Keratinocyte (primary cell): ENCODE measurements at regions not wholly inside any gene's neighbourhood (a gene's known extent, or its start where the extent isn't known, plus 50 kb on each side); places are given as distances from the start of the nearest gene placed in this dataset.

ENCODE experiments used
- DNase-seq: peaks from one replicate; pipeline ENCODE4 v3.0.0-alpha.2; 2011; ENCODE audit warnings: low read depth, missing footprints, low spot score
- FAIRE-seq: peaks from 2 replicates; lab custom pipeline; 2011; peaks lifted over from hg19 to GRCh38; lab: Jason Lieb, UNC
- H2AFZ ChIP-seq: 2 replicates; pipeline ENCODE4 v1.6.0; 2012; ENCODE audit warnings: low read length, control low read depth, inconsistent platforms; ENCODE audit not compliant: control insufficient read depth
- H3K27ac ChIP-seq: 2 replicates; pipeline ENCODE4 v1.5.1; 2011; ENCODE audit warnings: low read length; ENCODE audit not compliant: control insufficient read depth, insufficient read depth
- H3K27me3 ChIP-seq: 3 replicates; pipeline ENCODE4 v1.6.0; 2011; ENCODE audit warnings: low read length; ENCODE audit not compliant: control insufficient read depth, insufficient read depth; ENCODE audit errors: extremely low read depth
- H3K36me3 ChIP-seq, 2 experiments: 2 replicates in 1 of 2; 3 replicates in 1 of 2; pipeline ENCODE4 v1.5.1; 2011; ENCODE audit warnings: low read length in 2 of 2, mild to moderate bottlenecking in 1 of 2; ENCODE audit not compliant: control insufficient read depth in 2 of 2, insufficient read depth in 2 of 2; ENCODE audit errors: extremely low read depth in 1 of 2
- H3K4me1 ChIP-seq: 3 replicates; pipeline ENCODE4 v1.5.1; 2011; ENCODE audit warnings: low read length; ENCODE audit not compliant: control insufficient read depth, insufficient read depth; ENCODE audit errors: extremely low read depth
- H3K4me2 ChIP-seq: 3 replicates; pipeline ENCODE4 v1.6.0; 2011; ENCODE audit warnings: low read depth, low read length; ENCODE audit not compliant: control insufficient read depth, insufficient read depth; ENCODE audit errors: extremely low read depth
- H3K4me3 ChIP-seq, 3 experiments: fragments of 200-600 bp in 1 of 3; sonication (generic) in 1 of 3; 2 replicates in 2 of 3; 3 replicates in 1 of 3; pipeline ENCODE4 v1.5.1; 2011 to 2016; ENCODE audit warnings: low read length in 3 of 3, mild to moderate bottlenecking in 3 of 3, control low read depth in 2 of 3, inconsistent platforms in 1 of 3, low read depth in 1 of 3, mixed read lengths in 1 of 3, mixed run types in 1 of 3, moderate library complexity in 1 of 3; ENCODE audit not compliant: control insufficient read depth in 2 of 3, insufficient read depth in 2 of 3; ENCODE audit errors: extremely low read depth in 1 of 3
- H3K79me2 ChIP-seq: 2 replicates; pipeline ENCODE4 v1.6.0; 2012; ENCODE audit warnings: low read length; ENCODE audit not compliant: control insufficient read depth, insufficient read depth
- H3K9ac ChIP-seq: 3 replicates; pipeline ENCODE4 v1.6.0; 2011; ENCODE audit warnings: low read length; ENCODE audit not compliant: control insufficient read depth, insufficient read depth; ENCODE audit errors: extremely low read depth
- H3K9me1 ChIP-seq: 3 replicates; pipeline ENCODE4 v1.6.0; 2011; ENCODE audit warnings: low read length; ENCODE audit not compliant: control insufficient read depth, insufficient read depth; ENCODE audit errors: extremely low read depth
- H3K9me3 ChIP-seq: 2 replicates; pipeline ENCODE4 v1.5.1; 2012; ENCODE audit warnings: low read depth, low read length; ENCODE audit not compliant: control insufficient read depth
- H4K20me1 ChIP-seq: 3 replicates; pipeline ENCODE4 v1.6.0; 2011; ENCODE audit warnings: low read length; ENCODE audit not compliant: control insufficient read depth, insufficient read depth; ENCODE audit errors: extremely low read depth
- CTCF ChIP-seq, 3 experiments: IDR thresholded peaks in 1 of 3; conservative IDR thresholded peaks in 1 of 3; optimal IDR thresholded peaks in 1 of 3; 2 replicates in 2 of 3; 3 replicates in 1 of 3; pipeline versions ENCODE3 to v1.5.1; 2011; ENCODE audit warnings: low read length in 3 of 3, mild to moderate bottlenecking in 3 of 3, moderate library complexity in 2 of 3, control low read depth in 1 of 3, inconsistent platforms in 1 of 3; ENCODE audit not compliant: insufficient read depth in 2 of 3; ENCODE audit errors: extremely low read depth in 1 of 3
- EZH2 ChIP-seq: IDR thresholded peaks from one replicate; pipeline ENCODE4 v1.6.1; 2012; ENCODE audit warnings: inconsistent platforms, mild to moderate bottlenecking, low read length, moderate library complexity
- dilution Hi-C: fragments of 300-500 bp; cut with MboI; formaldehyde crosslinking; loops from one replicate; pipeline ENCODE4 v1.7.0; 2020; ENCODE audit warnings: low sequenced_read_pairs; ENCODE audit not compliant: extremely low pct_ligation_motif_present

- Histone ChIP-seq H3K4me1 (no peaks in the 10 kb centered on the region), H3K27ac (no peak overlapping the region), H3K9me1 (no peaks in the 10 kb centered on the region), H3K9ac (no peak overlapping the region), H3K36me3 (no peaks in the 10 kb centered on the region), H3K9me3 (no peaks in the 10 kb centered on the region), H3K4me2 (no peak overlapping the region), H2AFZ (no peak overlapping the region), H4K20me1 (no peaks in the 10 kb centered on the region), H3K27me3 (no peaks in the 10 kb centered on the region), H3K4me3 (no peak overlapping the region), H3K79me2 (no peaks in the 10 kb centered on the region)
- dilution Hi-C loops, result no loop called here
- TF ChIP-seq EZH2 (no peak), CTCF (optimal IDR thresholded peaks at IDR 0.05 in 1 of 3, IDR thresholded peaks at IDR 0.05 in 1 of 3, conservative IDR thresholded peaks at IDR 0.05 in 1 of 3; ENCODE audit: extremely low read depth in 1 of 3, insufficient read depth in 2 of 3, low read length in 3 of 3) (no peak)
- DNase-seq (no peak), FAIRE-seq (no peak)
Observed at GRCh38 chr18:56479841-56480240, 158.6 kb downstream of the TXNL1 start.

- Histone ChIP-seq H3K27me3 (no peaks in the 10 kb centered on the region), H3K4me1 (no peaks in the 10 kb centered on the region), H3K9ac (no peak overlapping the region), H3K79me2 (no peaks in the 10 kb centered on the region), H3K4me3 (no peak overlapping the region), H3K9me1 (no peaks in the 10 kb centered on the region), H3K27ac (no peak overlapping the region), H2AFZ (no peak overlapping the region), H3K9me3 (no peaks in the 10 kb centered on the region), H3K4me2 (no peak overlapping the region), H3K36me3 (no peaks in the 10 kb centered on the region), H4K20me1 (no peaks in the 10 kb centered on the region)
- DNase-seq, result no peak
- no peak for FAIRE-seq
- TF ChIP-seq CTCF (optimal IDR thresholded peaks at IDR 0.05 in 1 of 3, IDR thresholded peaks at IDR 0.05 in 1 of 3, conservative IDR thresholded peaks at IDR 0.05 in 1 of 3; ENCODE audit: extremely low read depth in 1 of 3, insufficient read depth in 2 of 3, low read length in 3 of 3) (no peak), EZH2 (no peak)
- dilution Hi-C loops, result no loop called here
Observed at GRCh38 chr18:56475250-56475649, 163.1 kb downstream of the TXNL1 start.
